ENCODE measurements at regions not wholly inside any gene's neighbourhood (a gene's known extent, or its start where the extent isn't known, plus 50 kb on each side); places are given as distances from the start of the nearest gene placed in this dataset.

DNA sequence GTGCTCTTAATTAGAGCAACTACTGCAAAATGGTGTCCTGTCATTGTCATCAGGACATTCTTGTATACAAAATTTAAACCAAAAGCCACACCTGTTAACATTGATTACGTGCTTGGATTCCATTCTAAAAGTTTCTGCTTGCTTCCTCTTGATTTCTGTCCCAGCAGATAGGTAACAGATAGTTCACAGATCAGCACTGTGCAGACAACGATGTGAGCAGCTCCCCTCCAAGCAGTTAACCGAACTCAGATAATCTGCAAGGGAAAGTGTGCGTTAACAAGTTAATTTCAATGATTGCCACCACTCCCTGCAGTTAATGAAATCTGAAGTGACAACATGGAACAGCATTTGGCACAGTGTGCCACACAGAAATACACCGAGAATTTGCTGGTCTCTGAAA lies 54.4 kb upstream of the RELL1 start:
- no peak for FAIRE-seq
- DNase-seq (ENCODE audit: low spot score), result no peak

DNA sequence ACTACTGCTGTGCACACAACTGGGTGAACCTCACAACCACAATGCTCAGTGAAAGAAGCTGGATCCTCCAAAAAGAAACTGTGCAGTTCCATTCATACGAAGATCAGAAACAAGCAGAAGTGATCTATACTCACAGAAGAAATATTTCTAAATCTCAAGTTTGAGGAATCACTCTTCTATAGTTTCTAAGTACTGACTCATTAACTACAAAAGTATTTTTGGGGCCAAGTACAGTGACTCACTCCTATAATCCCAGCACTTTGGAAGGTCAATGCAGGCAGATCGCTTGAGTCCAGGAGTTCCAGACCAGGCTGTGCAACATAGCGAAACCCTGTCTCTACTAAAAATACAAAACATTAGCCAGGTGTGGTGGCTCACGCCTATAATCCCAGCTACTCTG lies 51.3 kb upstream of the RELL1 start:
- no peak for FAIRE-seq
- peak; percentile 37 for DNase-seq (ENCODE audit: low spot score)
